T-helper 2 cell (primary cell): ENCODE measurements at regions not wholly inside any gene's neighbourhood (a gene's known extent, or its start where the extent isn't known, plus 50 kb on each side); places are given as distances from the start of the nearest gene placed in this dataset.
"Not testable (repeated sequence)": the region's sequence is repeated elsewhere in the genome, so short reads cannot be mapped to it uniquely, and the experiment has no call there.

Experiments
- DNase-seq, 5 experiments: peaks; one replicate each; pipeline versions ENCODE4 v3.0.0 to v3.0.0-alpha.2; 2012 to 2022

DNA sequence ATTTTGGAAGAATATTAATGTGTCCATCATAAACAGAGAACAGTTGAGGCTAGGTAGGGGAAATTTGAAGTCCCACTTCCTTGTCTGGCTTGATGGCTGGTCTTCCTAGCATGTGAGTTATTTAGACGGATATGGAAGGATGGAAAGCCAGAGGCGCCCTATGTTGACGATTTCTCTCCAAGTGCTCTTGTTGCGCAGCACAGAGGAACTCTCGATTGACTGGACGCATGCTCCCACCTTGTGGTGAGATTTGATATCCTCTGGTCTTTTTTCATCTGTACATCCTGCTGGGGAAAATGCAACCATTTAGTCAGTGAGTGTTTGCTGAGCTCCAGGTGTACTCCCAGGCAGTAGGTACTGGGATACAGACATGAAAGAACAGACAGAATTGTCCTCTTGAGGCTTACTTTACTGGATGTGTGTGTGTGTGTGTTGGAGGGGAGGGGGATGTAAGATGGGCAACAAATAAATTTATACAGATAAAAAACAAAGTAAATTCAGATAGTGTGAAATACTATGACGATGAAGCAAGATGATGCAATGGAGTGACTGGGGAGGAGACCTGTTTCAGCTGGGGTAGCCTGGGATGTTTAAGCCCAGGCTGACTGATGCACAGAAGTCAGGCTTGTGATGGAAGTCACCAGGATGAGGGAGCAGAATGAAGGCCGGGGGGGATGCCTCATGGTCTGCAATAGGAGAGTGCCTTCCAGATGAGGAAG lies 137.2 kb downstream of the TRIM43 start:
- peak in 1 of 5 experiments; percentile 68 for DNase-seq

DNA sequence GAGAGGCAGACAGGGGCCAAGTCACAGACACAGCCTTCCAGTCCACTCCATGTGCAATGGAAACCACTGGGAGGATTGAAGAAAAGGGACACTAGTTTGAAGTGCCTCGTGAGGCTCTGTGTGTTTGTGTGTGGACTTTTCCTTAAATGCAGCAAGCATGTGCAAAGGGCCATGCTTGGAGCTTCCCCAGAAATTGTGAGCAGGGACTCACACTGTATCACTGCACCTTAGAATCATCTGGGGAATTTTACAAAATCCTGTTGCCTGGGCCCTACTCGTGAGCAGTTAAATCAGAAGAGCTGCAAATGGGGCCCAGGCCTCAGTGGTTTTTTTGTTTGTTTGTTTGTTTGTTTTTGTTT lies 137.8 kb downstream of the TRIM43 start:
- no peak for DNase-seq

DNA sequence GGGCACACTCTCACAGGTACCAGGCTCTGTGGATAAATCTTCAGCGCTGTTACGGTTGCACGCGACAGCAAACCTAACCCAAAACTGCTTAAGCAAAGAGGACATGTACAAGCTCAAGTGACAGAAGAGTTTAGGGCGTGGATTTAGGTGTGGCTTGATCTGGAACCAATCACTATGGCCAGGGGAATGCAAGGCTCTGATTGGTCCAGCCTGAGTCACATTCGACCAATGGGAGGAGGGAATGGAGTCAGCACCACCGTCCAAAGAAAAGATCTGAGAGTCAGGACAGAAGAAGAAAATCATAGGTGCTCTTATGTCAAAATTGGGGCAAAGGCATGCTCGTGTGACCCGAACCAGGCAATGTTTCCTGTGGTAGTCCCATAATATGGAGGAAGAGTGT lies 139.0 kb downstream of the TRIM43 start:
- DNase-seq, result no peak

DNA sequence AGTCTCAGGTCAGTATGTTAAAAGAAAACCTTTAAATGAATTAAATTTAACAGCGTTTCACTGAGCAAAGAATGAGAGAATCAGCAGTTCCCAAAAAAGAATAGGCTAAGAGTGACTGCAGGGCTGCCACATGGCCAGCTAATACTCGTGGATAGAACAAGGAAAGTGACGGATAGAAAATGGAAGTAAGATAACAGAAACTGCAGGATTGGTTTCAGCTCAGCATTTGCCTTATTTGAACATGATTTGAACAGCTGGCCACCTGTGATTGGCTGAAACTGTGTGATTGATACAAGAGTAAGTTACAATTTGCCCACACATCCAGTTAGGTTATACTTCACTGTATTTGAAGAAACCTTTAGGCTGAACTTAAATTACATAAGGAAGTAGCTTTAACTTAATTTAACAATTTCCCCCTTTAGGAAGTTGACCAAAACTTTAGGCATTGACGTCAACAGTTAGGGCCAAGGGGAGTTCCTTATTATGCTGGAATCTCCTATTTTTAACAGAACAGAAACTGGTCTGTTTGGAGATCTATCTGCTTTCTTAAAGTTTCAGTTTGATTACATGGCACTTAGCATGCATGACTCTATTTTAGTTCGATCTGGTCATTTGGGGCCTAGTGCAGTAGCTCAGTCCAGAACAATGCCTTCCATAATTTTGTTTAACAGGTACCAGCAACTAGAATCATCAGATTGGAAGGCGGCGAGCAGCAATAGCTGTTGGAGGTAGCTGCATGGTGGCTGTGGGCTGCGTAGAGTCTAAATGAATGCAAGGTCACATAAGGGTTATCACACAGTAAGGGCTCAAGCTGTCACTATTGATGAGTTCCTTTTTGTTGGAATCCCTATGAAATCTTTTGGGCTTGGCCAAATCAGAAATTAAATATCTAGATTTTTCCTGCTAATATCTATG lies 143.4 kb downstream of the TRIM43 start:
- no peak for DNase-seq

DNA sequence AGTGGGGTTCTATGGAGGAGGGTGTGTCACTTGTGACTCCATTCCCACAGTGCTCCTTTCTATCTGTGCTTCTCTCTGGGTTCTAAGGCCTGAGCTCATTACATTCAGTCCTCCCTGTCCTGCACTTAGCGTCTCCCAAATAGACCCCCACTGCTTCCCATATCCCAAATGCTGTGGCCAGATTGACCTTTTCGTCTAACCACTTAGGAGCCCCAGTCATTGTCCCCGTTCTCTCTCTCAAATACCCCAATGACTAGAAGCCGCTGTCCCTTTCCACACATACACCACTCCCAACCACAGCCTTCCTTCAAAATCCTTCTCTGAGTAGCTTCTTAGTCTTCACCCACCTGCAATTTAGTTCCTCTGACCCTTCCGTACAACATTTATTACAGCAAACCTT lies 146.5 kb downstream of the TRIM43 start:
- DNase-seq, result no peak

DNA sequence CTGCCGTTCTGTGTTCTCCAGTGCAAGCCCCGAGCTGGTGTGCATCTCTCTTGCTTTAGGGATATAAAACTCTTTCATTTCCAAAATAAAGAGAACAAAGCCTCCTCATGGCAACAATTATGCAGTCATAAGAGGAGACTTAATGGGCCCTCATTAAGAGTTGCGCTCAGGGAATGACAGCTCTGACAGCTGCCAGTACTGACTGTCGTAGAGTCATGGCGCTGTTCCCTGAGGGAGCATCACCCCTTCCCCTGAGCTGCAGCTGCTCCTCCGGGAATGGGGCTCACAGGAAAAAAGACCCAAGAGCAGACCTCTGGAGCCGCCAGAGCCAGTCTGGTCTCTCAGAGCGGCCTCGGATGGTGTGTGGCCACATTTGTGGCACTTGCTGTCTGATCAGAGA lies 160.3 kb downstream of the TRIM43 start:
- not testable (repeated sequence) for DNase-seq

DNA sequence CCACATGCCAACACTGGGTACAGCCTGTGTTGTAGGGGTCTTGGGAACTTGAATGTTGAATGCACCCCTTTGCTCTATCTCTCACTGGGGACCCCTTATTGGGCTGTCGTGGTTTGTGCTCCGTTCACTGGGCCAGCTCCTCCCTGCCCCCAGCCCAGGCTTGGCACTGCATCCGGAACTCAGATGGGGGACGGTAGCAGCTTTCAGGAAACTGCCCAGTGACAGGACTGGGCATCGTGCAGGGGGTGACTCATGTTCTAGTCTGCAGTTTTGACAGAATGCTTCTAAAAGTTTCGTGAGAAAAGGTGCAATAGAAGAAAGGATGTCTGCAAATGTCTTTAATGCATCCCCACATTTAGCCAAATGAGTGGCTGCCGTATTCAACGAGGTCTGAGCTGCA lies 162.0 kb downstream of the TRIM43 start:
- not testable (repeated sequence) for DNase-seq

DNA sequence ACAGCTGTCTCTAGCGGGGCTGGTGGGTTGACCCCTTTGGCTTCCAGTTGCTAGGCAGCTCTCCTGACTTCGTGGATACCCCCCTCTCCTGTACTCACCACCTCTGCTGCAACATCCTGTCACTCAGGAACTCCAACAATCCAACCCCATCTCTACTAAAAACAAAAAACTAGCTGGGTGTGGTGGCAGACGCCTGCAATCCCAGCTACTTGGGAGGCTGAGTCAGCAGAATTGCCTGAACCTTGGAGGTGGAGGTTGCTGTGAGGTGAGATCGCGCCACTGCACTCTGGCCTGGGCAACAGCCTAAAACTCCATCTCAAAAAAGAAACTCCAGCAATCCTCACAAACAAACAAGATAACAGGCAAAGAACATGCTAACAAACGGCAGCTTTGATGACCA lies 162.4 kb downstream of the TRIM43 start:
- not testable (repeated sequence) for DNase-seq

DNA sequence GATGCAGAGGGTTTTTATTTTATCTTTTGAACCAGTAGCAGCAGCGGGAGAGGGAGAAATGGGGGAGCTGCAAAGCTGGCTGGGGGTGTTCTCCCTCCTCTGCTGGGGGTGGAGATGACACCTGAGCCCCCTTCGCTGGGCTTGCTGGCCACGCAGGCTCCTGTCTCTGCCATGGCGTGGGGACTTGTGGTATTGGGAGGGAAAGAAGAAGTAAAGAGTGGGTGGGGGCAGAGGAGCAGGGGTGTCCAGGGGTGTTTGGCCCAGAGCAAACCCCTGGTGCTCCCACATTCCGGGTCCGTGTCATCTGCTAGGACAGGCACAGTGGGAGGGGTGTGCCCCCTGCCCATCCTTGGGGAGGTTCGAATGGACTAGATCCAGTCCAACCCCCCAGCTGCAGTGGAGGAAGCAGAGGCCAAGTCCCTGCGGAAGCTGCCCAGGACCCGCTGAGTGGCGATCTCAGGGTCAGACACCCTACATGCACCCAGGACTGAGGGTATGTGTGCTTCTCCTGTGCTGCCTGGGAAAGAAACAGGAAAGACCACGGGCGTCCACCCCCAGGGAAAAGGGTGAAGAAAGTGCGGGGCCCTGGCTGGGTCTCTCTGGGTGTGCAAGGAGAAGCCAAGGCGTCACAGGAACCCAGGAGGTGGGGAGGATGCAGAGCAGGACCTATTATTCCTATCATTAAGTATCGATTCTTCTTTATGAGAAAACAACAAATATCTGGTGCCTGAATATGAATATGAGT lies 163.2 kb downstream of the TRIM43 start:
- DNase-seq, result not testable (repeated sequence)

DNA sequence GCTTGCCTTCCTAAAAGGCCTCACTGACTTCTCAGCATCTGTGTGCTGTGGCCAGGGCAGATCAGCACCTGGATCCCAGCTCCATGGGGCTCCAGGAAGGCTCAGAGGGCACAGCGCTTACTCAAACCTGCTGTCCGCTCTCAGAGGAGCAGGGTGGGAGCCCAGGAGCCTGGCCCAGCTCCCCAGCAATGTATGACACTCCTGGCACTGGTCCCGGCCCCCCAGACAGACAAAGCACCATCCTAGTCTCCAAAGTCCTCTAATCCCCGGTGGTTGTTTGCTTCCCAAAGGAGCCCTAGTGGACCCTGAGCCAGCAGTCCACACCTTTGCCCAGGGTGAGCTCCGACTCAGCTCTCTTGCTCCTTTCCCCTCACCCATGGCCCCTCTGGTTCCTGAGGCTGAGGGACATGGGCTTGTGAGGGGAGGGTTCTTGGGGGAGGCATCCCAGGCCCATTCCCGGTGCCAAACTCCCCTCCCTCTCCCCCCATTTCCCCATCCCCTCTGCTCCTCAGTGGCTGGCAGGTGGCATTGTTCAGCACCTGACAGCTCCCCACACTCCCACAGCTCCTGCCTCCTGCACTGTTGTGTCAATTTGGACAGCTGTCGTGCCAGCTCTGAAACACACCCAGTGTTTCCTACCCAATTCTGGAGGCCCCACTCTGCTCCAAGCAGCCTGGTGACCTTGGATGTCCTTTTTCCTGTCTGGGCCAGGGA lies 164.3 kb downstream of the TRIM43 start:
- not testable (repeated sequence) for DNase-seq

DNA sequence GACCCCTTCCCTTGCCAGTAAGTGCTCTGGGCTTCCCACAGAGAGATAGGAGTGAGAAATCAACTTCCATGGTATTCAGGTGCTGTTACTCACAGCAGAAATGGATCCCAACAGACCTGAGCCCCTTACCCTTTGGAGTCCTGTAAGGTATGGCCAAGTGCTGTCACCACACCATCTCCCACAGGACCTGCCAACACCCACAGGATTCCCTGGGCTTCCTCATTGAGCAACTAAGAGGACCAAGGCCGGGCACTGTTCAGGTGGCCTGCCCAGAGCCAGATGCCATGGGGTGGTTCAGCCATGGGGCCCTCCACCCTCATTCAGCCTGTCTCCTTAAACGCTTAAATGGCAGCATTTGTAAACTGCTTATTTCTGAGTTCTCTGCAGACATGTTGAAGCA lies 166.2 kb downstream of the TRIM43 start:
- no peak for DNase-seq

DNA sequence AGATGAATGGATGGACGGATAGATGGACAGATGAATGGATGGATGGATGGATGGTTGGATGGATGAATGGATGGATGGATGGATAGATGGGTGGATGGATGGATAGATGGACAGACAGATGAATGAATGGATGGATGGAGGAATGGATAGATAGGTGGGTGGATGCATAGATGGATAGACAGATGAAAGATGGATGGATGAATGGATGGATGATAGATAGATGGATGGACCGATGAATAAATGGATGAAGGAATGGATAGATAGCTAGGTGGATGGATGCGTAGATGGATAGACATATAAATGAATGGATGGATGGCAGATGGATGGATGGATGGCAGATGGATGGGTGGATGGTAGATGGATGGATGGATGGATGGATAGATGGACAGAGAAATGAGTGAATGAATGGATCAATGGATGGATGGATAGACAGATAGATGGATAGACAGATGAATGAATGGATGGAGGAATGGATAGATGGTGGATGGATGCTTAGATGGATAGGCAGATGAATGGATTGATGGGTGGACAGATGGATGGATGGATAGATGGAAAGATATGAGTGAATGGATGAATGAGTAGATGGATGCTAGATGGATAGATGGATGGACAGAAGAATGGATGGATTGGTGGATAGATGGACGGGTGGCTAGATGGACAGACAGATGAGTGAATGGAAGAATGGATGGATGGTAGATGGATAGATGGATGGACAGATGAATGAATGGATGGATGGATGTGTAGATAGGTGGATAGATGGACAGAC lies 167.9 kb downstream of the TRIM43 start:
- DNase-seq, result no peak

DNA sequence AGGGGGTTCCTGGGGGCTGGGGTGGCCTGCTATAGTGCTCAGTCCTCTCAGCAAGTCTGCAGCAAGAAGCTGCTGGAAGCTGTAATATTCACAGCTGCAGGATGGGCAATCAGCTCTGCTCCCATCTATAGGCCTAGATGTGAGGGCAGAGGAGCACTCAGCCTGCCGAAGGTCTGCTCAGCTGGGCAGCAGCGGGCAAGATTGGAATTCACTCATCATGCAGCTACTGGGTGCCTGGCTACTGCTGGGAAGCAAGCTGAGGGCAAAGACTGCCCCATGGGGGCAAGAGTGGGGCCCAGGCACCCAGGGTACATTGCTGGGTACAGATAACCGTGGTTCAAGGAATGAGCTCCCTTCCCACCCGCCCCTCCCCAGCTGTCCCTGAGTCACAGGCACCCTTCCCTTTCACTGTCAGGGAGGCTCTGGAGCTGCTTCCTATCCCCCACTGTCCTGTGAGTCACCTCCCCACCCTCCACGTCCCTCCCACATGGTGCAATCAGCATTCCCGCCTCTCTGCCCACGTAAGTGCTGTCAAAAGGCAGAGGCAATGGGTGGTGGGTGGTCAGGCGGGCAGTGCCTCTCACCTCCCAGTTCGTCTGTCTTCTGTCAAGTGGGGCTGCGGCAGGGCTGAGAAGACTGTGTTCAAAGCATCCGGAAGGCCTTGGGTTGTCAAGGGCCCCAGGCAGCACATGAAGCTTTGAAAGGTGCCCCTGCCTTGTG lies 169.2 kb downstream of the TRIM43 start:
- no peak for DNase-seq

DNA sequence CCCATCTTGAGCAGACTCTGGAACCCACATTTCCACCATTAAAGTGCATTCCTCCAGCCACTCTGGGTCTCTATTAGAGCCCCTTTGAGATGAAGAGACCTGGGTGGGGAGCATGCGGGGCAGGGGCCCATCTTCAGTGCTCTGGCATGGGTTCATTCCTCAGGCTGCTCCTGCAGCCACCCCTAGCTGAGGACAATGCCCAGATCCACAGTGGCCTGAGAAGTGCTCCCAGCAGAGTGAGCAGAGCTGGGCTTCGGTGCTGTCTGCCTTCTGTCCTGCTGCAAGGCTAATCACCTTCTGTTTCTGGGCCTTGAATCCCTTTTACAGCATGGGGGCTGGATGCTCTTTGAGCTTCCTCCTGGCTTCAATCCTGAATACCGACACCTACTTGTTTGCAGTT lies 169.8 kb downstream of the TRIM43 start:
- no peak for DNase-seq

DNA sequence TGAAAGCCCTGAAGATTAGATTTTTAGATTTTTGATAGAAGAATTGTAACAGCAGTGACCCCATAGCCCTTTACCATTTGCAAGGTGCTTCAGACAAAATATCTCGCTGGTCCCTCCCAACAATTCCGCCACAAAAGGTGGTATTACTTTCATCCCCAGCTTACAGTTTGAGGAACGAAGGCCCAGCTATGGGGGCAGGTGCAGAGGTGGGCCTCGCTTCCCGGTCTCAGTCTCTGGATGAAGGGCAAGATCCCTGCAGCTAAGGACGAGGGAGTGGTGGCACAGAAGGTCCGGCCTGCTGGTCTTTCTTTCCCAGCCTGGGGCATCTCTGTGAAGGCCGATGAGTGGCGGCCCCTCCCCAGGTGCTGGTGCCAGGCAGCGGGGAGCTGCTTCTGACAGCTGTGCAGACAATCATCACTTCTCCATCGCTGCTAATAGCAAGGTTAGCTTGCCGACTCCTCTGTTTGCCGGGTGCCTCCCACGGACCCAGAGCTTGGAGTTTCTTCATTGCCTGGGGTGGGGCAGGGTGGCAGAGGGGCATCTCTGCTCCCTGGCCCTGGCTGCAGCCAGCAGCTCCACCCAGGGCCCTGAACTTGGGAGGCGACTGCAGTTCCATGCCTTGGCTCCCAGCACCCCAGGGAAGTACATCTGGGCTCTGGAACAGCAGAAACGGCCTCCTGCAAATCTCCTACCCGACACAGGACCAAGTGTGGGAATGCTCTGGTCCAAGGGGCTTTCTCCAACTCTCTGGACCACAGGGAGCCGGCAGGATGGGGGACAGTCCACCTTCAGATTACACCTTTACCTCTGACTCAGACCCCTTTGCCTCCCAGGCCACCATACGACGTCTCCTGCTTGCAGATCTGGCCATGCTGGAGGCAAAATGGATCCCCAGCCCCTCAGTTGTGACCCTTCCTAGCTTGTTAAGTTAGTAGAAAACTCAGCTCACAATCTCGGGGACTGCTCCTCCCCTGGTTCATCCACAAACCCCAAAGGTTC lies 170.5 kb downstream of the TRIM43 start:
- not testable (repeated sequence) for DNase-seq

DNA sequence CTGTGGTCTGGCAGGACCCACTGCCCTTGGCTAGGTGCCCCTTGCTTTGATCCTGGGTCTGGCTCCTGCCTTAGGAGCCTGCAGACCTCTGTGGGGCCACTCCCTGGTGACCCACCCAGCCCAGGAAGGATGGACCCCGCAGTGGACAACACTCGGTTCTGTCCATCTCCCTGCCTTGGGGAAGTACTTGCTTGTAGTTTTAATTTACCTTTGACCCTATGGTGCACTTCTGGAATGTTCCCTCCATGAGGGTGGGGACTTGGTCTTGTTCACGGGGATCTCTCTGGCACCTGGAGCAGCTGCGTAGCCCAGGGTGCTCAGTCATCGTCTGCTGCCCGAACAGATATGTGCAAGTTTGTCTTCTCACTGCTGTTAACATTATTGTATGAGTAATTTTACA lies 171.3 kb downstream of the TRIM43 start:
- DNase-seq, result not testable (repeated sequence)

DNA sequence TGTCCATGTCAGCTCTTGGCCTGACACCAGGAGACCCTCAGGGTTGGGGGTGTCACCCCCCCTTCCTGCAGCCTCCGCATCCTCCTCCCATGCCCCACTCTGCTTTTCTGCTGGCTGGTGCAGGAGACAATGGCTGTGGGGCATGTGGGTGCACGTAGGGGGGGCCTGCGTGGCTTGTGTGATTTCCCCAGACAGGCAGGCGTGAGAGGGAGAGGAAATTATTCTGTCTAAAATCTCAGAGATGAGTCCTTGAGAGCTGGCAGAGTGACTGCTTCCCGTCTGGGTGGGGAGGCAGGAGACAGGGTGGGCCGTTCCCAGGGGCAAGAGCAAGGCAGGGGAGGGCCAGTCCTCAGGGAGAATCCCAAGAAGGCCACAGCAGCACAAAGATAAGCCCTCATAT lies 173.2 kb downstream of the TRIM43 start:
- not testable (repeated sequence) for DNase-seq

DNA sequence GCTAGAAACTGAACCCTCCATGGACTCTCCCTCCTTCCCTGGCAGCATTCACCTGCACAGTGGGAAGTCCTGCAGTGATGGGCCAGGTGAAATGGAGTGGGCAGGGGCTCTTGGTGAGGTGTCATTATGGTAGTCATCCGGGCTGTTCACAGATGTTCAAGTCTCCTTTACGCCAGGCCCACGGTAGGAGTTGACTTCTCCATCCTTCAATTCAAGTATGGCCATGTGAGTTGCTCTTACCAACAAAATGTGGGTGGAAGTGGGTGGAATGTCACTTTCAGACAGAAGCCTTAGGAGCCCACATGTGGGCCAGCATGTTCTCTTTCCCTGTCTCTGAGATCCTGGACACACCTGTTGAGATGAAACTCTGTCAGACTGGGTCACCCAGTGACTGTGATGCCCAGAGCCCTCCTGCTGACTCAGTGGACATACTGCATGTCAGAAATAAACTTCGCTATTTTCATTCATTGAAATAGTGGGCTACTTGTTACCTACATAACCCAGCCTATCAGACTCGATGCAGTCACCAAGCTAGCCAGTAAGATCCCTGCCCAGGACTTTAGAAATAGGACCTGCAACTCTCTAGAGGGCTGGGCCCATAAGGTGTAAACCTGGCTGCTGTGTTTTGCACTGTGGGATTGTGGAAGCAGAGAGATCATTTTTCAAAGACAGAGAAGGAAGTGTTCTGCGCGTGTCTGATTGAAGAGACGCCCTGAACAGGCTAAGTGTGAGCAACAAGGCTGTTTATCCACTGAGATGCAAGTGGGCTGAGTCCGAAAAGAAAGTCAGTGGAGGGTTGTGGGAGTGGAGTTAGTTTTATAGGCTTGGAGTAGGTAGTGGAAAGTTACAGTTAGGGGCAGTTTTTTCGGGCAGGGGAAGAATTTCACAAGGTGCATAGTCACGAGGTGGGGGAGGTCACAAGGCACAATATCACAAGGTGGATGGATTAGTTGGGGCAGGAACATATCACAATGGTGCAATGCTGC lies 174.4 kb downstream of the TRIM43 start:
- DNase-seq, result not testable (repeated sequence)

DNA sequence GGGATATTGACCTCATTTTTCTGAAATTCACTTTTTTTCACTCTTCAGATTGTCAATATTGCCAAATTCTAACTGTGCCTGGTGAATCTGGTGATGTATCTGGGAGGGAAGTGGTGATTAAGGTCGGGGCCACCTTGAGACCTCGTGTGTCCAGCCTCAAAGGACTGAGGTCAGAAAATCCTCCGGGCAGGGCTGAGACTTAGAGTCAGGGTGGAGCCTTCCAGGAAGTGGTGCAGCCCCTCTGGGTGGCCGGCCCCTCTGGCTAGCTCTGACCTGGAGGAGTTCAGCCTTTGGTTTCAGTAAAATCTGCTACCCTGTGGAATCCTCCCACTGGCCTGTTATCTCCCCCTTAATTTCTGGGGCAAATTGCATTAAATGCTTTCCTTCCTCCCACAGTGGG lies 175.7 kb downstream of the TRIM43 start:
- DNase-seq, result not testable (repeated sequence)
